Erythroblast (primary cell): ENCODE measurements at regions not wholly inside any gene's neighbourhood (a gene's known extent, or its start where the extent isn't known, plus 50 kb on each side); places are given as distances from the start of the nearest gene placed in this dataset.

Experiments
- GATA1 ChIP-seq: IDR thresholded peaks from 2 replicates; pipeline ENCODE4 v1.6.1; 2011; ENCODE audit warnings: low read depth, mild to moderate bottlenecking, control low read depth, low read length, moderate library complexity
- POLR2A ChIP-seq: IDR thresholded peaks from 2 replicates; pipeline ENCODE4 v1.6.1; 2011; ENCODE audit warnings: mild to moderate bottlenecking, low read length

DNA sequence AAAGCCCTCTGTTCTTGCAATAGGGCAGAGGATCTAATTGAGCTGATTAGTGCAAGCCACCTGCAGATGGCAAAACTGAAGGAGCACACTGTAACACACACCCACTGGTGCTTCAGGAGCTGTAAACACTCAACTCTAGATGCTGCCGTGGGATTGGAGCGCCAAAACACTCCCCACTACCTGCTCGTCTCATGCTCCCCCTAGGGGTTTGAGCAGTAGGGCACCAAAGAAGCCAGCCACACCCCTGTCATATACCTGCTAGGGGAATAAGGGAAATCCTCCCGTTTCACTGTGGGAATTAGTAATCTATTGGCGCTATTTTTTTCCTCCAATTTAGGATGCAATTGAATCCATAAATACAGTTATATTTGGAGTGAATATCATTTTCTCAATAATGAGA lies 360.2 kb downstream of the GLUD2 start:
- TF ChIP-seq POLR2A (no peak), GATA1 (no peak)
